SU-DHL-6 (cell line): ENCODE measurements at regions not wholly inside any gene's neighbourhood (a gene's known extent, or its start where the extent isn't known, plus 50 kb on each side); places are given as distances from the start of the nearest gene placed in this dataset.

Source experiments
- H2AFZ ChIP-seq: fragments of 200-600 bp; sonication (generic); 2 replicates; pipeline ENCODE4 v1.6.1; 2014; ENCODE audit warnings: low read depth, mild to moderate bottlenecking, moderate library complexity, mixed read lengths, antibody characterized with exemption, low read length; ENCODE audit not compliant: severe bottlenecking
- H3F3A ChIP-seq: fragments of 200-600 bp; shearing (Covaris generic); 2 replicates; pipeline ENCODE4 v1.6.0; 2016; ENCODE audit warnings: antibody characterized with exemption, mild to moderate bottlenecking; ENCODE audit not compliant: insufficient read depth
- H3K27ac ChIP-seq: fragments of 200-600 bp; sonication (generic); 2 replicates; pipeline ENCODE4 v1.5.1; 2016; ENCODE audit warnings: low read depth, mild to moderate bottlenecking, low read length, moderate library complexity, mixed read lengths
- H3K27me3 ChIP-seq: fragments of 200-600 bp; sonication (generic), shearing (Covaris generic); 2 replicates; pipeline ENCODE4 v1.6.0; 2014; ENCODE audit warnings: mild to moderate bottlenecking, low read length
- H3K36me3 ChIP-seq: fragments of 200-600 bp; sonication (generic); 2 replicates; pipeline ENCODE4 v1.6.1; 2014; ENCODE audit warnings: mild to moderate bottlenecking, low read length, mixed read lengths
- H3K4me2 ChIP-seq: fragments of 300-600, 200-600 bp; shearing (Covaris generic), sonication (generic); 2 replicates; pipeline ENCODE4 v1.6.0; 2014; ENCODE audit warnings: low read length, low read depth, mild to moderate bottlenecking; ENCODE audit not compliant: poor library complexity, severe bottlenecking
- H3K4me3 ChIP-seq: fragments of 200-600 bp; sonication (generic); 2 replicates; pipeline ENCODE4 v1.5.1; 2014; ENCODE audit warnings: antibody characterized with exemption, low read length, mild to moderate bottlenecking, mixed read lengths; ENCODE audit not compliant: insufficient read depth, poor library complexity, severe bottlenecking
- H3K79me2 ChIP-seq: fragments of 200-600 bp; sonication (generic); 2 replicates; pipeline ENCODE4 v1.6.1; 2014; ENCODE audit warnings: mild to moderate bottlenecking, low read length, moderate library complexity; ENCODE audit not compliant: insufficient read depth
- H3K9ac ChIP-seq: fragments of 200-600 bp; sonication (generic); 2 replicates; pipeline ENCODE4 v1.7.0; 2014; ENCODE audit warnings: mild to moderate bottlenecking, low read length
- H3K9me2 ChIP-seq: fragments of 200-600 bp; sonication (generic); replicated peaks from 2 replicates; pipeline ENCODE4 v1.6.1; 2014; ENCODE audit warnings: low read length; ENCODE audit not compliant: insufficient read depth
- H3K9me3 ChIP-seq: fragments of 200-600 bp; sonication (generic); 2 replicates; pipeline ENCODE4 v1.6.1; 2014; ENCODE audit warnings: low read length, mixed read lengths; ENCODE audit not compliant: insufficient read depth
- H4K20me1 ChIP-seq: fragments of 200-600 bp; sonication (generic); 2 replicates; pipeline ENCODE4 v1.6.1; 2014; ENCODE audit warnings: low read depth, mild to moderate bottlenecking, antibody characterized with exemption, low read length, moderate library complexity, mixed read lengths
- CTCF ChIP-seq: fragments of 200-600 bp; sonication (generic); IDR thresholded peaks from one replicate; pipeline ENCODE4 v1.5.1; 2017; ENCODE audit warnings: antibody characterized with exemption, mild to moderate bottlenecking, low read length, moderate library complexity; ENCODE audit not compliant: insufficient read depth, poor library complexity, severe bottlenecking
- EZH2phosphoT487 ChIP-seq: fragments of 200-600 bp; sonication (generic), shearing (Covaris generic); conservative IDR thresholded peaks from 2 replicates; pipeline ENCODE4 v1.6.1; 2018; ENCODE audit warnings: mild to moderate bottlenecking, antibody characterized with exemption, low read length, moderate library complexity, mixed read lengths

GRCh38 chr12:111185889-111186227 is 183.0 kb downstream of the PHETA1 start:
- no peak for TF ChIP-seq EZH2phosphoT487
- TF ChIP-seq CTCF: no peak

GRCh38 chr12:111185206-111185888 is 183.5 kb downstream of the PHETA1 start:
- no peak overlapping the region for H3K4me2 ChIP-seq
- H2AFZ ChIP-seq: no peak overlapping the region
- 0 out of 2 replicates have a peak, but pooled peaks cover 7% of the 10 kb centered on the region for H3F3A ChIP-seq
- no peak overlapping the region for H3K9ac ChIP-seq
- no peaks in the 10 kb centered on the region for H3K9me3 ChIP-seq
- no peaks in the 10 kb centered on the region for H3K27me3 ChIP-seq
- H3K79me2 ChIP-seq: peaks cover 96% of the 10 kb centered on the region
- H3K9me2 ChIP-seq: no peaks in the 10 kb centered on the region
- H3K4me3 ChIP-seq: no peak overlapping the region
- H3K36me3 ChIP-seq: peaks cover 9% of the 10 kb centered on the region; the same call in 1 of the 2 replicates
- no peak for TF ChIP-seq CTCF
- no peak for TF ChIP-seq EZH2phosphoT487
- H4K20me1 ChIP-seq: peaks cover 14% of the 10 kb centered on the region; the same call in 1 of the 2 replicates
- no peak overlapping the region for H3K27ac ChIP-seq

More at GRCh38 chr12:111185889-111186227, 183.0 kb downstream of the PHETA1 start:
- Histone ChIP-seq H4K20me1 (peaks cover 13% of the 10 kb centered on the region; the same call in 1 of the 2 replicates), H3K27me3 (no peaks in the 10 kb centered on the region), H3K36me3 (peaks cover 3% of the 10 kb centered on the region; the same call in 1 of the 2 replicates), H3K4me3 (no peak overlapping the region), H3K27ac (no peak overlapping the region), H3K9ac (no peak overlapping the region), H3K79me2 (peaks cover 96% of the 10 kb centered on the region), H3K9me3 (no peaks in the 10 kb centered on the region), H3K4me2 (no peak overlapping the region), H3F3A (0 out of 2 replicates have a peak, but pooled peaks cover 2% of the 10 kb centered on the region), H3K9me2 (no peaks in the 10 kb centered on the region), H2AFZ (no peak overlapping the region)

GRCh38 chr12:111184161-111184560 is 184.7 kb downstream of the PHETA1 start:
- TF ChIP-seq CTCF (no peak), EZH2phosphoT487 (no peak)
- Histone ChIP-seq H3K9me3 (no peaks in the 10 kb centered on the region), H3F3A (0 out of 2 replicates have a peak, but pooled peaks cover 8% of the 10 kb centered on the region), H3K27me3 (no peaks in the 10 kb centered on the region), H3K27ac (no peak overlapping the region), H2AFZ (no peak overlapping the region), H3K9ac (no peak overlapping the region), H4K20me1 (peaks cover 17% of the 10 kb centered on the region; the same call in 1 of the 2 replicates), H3K36me3 (peaks cover 11% of the 10 kb centered on the region; the same call in 1 of the 2 replicates), H3K79me2 (peaks cover 94% of the 10 kb centered on the region), H3K4me2 (no peak overlapping the region), H3K4me3 (no peak overlapping the region), H3K9me2 (no peaks in the 10 kb centered on the region)
